GM18858 (cell line): ENCODE measurements at regions not wholly inside any gene's neighbourhood (a gene's known extent, or its start where the extent isn't known, plus 50 kb on each side); places are given as distances from the start of the nearest gene placed in this dataset.

Source experiments
- ATAC-seq: cut with Tn5 transposase; IDR thresholded peaks from one replicate; pipeline ENCODE4 v1.9.1; 2021; ENCODE audit not compliant: unreplicated experiment

DNA sequence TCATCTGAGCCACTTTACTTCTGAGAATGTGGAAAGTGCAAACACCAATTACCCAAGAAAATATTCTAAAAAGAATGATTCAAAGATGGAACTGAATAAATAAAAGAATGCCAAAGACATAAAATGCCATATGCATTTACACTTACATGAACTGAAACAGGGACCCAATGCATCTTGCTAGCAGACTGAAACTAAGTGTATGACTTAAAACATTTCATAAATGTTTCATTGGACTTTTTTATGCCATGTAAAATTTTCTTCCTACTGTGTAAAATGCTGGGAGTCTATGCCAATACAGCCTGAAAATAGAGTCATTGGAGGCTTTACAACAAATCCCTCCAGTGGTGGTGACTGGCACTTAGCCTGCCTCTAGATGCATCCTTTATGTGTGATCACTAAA is 735.1 kb upstream of the CCDC54 start:
- ATAC-seq = no peak

DNA sequence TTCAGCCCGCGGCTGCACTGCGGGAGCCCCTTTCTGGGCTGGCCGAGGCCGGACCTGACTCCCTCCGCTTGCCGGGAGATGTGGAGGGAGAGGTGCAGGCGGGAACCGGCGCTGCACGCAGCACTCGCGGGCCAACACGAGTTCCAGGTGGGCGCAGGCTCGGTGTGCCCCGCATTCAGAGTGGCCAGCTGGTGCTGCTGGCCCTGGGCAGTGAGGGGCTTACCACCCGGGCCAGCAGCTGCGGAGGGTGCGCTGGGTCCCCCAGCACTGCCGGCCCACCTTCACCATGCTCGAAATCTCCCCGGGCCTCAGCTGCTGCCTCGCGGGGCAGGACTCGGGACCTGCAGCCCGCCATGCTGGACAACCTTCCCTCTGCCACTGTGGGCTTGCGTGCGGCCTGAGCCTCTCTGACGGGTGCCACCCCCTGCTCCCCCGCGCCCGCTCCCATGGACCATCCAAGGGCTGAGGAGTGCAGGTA is 733.5 kb upstream of the CCDC54 start:
- ATAC-seq = no peak

DNA sequence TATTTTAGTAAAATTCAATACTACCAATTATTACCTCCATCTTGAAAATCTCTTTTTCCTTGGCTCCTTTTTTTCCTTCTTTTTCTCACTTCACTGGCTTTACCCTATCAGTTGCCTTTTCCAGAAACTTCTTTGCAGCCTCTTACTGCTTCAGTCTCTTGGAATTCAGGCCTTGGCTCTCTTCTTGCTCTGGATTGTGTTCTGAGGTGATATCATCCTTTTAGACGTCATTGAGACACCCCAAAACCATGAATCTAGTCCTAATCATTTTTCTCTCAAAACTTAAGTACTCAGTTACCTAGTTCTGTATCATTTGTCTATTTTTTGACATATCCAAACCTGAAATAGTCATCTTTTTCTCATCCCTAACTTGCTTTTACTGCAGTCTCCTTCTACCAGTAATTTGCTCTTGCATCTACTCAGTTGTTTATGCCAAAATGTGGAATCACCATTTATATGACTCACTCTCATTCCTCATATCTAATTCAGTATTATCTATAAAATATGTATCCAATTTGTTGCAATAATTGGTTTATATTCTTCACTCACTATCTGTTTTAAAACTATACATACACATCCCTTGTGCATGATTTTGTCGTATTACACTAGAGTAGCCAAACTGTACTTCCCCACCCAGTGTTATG is 703.2 kb upstream of the CCDC54 start:
- no peak for ATAC-seq

DNA sequence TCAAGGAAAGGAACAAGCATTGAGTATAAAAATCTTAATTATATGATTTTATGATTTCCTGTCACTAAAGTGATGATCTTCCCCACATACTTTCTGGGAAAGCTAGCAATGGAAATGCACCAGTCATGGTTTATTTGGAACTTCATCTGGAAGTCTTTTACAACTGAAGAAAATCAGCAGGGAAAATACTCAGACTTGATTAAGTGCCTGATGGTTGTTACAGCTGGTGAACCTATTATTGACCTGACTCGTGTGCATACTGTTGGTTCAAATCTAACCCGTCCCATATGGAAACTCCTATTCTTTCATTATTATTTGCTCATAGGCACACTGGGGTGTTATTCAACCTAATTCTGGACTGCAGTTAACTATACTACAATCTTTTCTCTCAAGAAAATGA is 701.8 kb upstream of the CCDC54 start:
- no peak for ATAC-seq

DNA sequence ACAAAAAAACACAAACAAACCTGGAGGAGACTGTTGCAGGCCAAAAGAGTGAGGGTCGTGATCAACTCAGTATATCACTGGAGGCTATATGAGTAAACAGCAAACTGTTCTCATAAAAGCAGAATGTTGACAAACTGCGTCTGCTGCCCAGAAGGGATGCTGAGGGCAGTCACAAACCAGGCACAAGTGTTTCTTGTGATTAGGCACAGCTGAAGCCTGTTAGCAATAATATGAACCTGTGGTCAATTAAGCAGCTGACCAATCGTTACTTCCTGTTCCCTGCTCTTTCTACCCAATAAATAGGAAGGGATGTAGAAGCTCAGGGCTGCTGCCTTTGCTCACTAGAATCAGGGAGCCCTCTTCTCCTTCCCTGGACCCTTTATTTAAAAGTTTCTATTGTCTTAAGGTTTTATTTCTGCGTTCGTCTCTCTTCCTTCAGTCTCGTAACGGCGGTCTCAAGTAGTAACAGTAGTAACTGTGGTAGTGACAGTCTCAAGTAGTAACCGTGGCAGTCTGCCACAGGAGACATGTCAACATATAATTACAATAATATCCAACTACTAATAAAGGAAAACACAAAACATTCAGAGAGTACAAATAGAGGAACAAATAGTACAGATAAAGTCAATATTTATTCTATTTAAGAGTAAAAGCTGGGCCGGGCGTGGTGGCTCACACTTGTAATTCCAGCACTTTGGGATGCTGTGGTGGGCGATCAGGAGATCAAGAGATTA is 698.4 kb upstream of the CCDC54 start:
- ATAC-seq = no peak

DNA sequence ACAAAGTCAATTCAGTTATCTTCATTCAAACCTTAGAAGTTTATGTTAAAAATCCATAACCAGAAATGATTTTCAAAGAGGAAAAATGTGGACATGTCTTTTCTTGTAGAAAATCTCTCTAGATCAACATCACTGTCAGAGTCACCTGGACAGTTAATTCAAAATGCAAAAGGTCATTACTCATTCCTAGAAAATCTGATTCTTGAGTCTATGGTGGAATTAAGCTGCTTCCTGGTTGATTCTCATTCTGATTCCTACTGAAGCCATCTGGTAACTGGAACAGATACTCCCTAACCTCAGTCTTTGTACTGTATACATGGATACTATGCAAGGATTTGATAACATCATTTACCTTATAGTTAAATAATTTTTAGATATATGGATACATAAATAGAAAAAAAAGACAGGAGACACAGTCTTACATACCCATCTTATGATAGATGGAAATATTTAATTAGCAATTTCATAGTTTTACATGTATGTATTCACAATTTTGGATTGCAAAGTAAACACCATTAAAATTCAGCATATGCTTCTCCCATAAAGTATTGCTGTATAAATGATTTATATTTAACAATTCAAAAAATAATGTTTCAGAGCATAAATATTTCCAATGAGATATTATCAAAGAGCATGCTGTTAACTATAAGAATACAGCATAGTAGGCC is 693.2 kb upstream of the CCDC54 start:
- ATAC-seq = no peak

DNA sequence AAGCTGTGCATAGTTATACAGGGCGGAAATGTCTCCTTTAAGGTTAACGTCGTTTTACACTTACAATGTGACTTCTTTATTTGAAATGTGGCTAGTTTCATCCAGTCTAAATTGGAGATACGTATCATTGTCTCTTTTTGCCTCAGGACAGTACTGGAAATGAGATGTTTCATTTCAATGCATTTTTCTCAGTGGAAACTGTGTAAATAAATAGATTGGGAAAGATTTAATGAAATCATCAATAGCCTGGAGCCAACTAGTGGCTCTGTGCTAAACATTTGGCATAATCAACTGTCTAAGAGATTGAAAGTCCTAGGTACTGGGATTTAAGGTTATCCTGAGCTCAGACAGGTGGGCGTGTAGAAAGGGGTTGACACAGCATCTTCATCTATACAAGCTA is 691.5 kb upstream of the CCDC54 start:
- ATAC-seq = no peak

DNA sequence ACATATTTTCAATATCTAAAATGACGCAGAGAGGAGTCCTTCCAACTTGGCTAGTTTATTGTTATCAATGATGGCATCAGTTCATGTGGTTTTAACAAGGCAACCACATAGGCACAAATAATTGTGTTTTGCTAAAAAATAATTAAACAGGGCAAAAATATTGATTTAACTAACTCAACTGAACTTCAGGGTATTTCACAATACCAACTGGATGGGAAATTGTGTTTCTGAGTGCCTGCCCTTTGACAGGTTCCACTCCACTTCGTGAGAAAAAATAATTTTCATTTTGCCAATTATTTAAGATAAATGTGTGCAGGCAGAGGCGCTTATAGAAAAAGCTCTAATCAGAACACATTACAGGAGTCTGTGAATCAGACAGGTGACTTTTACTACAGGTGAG is 689.3 kb upstream of the CCDC54 start:
- ATAC-seq = no peak

DNA sequence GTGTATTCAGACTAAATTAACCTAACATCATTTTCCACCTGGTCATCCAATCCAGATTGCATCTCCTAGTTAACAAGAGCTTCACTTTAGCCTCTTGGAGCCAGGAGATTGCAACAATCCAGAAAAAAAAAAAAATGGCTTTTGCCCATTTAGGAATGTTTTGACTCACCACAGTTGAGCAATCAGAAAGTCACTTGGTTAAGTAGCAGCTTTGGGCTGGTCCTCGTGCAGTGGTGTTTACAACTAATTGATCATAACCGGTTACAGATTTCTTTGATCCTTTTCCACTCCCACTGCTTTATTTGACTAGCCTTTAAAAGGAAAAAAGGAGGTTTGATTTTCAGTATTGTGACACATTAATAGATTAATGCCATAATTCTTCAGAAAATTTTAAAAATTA is 688.8 kb upstream of the CCDC54 start:
- no peak for ATAC-seq

DNA sequence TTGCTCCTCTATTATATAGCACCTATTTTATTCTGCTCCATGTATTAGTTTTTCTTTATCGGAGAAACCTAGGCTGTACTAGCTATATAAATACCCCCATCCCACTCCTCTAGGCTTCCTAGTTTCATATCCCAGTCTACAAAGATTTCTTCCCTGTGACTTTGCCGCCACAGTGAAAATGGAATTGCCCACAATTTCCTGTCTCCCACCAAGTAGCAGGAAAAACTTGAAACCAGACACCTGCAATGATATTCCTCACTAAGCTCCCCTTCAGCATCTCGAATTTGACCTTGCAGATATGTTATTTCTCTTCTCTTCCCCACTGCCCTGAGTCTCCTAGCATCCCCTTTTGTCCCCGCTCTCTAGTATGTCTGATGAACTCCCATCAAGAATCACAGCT is 685.8 kb upstream of the CCDC54 start:
- ATAC-seq = no peak

DNA sequence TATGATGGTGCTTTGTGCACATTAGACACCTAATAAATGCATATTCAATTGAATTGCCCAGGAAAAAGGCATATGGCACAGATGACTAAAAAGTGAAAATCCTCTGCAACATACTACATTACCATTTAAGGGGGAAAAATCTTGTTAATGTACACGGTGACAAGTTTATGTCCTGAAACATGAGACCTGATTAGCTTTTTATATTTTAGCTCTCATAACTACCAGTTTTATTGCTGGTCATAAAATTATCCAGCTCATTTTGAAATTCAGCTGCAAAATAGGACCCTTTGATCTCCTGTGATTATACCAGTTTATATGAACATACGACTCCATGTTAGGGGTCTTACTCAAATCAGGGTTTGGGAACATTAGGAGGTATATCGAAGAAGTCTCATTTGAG is 684.6 kb upstream of the CCDC54 start:
- no peak for ATAC-seq

DNA sequence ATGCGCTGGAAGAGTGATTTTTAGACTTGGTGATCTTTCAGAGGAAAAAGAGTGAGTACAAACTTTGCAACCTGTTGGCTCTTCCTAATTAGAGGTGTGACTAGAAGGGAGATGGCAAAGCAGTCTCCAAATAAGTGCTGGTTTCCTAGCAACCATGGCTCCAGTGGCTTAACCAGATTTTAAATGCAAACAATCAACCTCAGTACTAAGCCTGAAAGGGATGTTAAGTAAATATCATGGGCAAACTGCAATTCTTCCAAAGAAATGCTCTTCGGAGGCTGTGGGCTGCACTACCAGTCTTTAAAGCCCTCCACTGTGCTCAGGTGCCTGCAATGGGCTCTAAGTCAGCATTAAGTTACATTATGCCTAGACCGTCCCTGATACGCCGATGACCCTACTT is 678.1 kb upstream of the CCDC54 start:
- no peak for ATAC-seq

DNA sequence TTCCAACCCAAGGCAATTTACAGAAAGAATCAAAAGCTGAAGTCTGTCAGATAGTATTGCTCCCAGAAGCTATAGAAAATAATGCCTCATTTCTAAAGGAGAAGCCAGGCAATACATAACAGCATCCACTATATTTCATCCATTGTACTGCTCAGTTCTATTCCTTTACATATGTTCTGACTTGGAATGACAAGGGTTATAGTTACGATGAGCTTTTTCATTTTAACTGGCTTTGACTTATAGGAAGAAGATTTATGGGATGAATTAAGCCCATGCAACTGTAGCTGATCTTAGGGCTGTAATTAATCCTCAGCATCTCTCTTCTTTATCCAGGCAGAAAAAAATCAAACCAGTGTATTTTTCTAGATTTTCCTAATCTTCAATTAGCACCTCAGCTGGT is 676.3 kb upstream of the CCDC54 start:
- ATAC-seq = no peak

DNA sequence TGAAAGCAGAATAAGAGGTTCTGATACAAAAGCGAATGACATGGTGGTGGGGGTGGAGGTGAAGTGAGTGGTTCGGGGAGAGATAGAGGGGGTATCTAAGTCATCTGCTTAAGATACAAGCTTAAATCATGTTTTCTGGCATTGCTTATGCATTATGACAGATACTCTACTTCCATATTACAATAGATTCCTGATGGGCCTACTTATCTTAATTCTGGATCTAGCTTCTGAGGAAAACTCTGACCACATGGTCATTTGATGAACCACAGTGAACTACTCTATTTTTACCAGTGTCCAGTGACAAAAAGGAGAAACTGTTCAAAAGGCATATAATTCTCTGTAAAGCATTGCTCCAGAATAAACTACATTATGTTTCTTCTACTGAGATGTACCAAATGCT is 673.7 kb upstream of the CCDC54 start:
- ATAC-seq = no peak

DNA sequence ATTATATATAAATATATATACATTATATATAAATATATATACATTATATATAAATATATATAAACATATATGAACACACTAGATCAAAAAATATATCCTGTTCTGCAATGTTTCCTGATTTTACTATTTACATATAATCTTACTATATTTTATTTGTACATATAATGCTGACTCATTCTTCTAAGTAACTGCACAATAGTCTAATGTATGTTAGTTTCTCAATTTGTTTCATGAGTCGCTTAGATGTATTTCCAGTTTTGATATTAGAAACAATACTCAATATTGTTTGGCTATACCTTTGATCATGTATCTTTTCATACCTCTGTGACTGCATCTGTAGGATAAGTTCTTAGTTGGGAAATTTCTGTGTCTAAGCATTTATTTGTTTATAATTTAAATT is 669.9 kb upstream of the CCDC54 start:
- no peak for ATAC-seq

DNA sequence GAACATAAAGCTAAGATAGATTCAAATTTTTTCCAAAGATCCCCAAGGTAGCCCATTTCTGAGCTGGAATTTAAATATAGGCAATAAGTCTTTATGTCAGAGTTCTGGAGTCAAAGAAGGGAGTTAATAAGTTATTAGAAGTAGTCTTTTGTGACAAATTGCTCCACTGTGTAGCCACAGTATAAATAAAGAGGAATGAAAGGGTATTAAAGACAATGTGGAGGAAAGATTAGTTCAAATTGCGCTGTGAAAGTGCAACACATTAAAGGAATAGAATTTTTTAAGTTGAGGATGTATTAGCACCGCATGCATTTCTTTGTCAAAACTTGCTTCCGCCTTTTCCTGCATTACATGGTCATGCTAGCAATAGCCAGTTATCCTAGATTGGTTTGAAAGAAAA is 666.6 kb upstream of the CCDC54 start:
- ATAC-seq = no peak

DNA sequence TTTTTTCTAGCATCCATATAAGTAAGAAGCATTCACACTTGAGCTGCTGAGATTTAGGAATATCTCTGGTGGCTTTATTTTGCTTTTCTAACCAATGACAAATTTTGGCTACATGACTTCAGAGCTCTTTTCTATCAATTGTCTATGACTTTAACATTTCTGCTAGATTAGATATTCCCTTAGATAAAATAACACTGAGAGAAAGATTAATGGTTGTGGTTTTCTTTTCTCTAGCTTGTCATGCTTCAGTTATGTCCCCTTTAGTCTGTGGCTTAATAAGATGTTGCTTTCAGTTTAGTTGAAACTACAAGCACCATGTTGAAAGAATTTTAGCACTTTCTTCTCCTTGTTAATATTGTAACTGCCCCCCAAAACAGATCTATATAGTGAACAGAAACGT is 665.6 kb upstream of the CCDC54 start:
- ATAC-seq = no peak

DNA sequence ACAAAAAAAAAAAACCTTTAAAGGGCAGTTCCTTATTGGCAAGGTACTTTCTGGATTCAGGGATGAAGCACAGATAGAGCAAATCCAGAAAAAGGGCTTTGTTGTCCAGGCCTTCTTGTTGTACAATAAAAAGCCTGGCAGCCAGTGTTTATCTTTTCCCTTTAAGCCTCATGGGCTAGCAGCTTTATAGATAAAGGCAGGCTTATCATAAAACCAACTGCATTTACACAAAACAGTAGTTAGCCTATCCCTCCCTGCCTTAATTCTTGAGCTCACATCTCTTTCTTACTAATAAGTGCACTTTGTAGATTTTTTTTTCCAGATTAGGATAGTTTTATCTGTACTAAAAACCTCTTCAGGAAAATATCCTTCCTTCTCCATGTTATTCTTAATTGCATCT is 662.8 kb upstream of the CCDC54 start:
- ATAC-seq = no peak

DNA sequence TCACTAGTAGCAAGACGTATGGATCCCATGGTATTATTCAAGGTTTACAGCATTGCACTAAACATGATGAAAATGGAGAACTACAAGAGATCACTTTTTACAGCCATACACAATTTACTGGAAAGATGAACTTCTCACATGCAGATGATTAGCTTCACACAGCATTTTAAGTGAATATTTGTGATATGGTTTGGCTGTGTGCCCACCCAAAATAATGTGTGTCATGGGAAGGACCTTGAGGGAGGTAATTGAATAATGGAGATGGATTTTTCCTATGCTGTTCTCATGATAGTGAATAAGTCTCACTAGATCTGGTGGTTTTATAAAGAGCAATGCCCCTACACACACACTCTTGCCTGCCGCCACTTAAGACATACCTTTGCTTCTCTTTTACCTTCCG is 662.0 kb upstream of the CCDC54 start:
- ATAC-seq = no peak

DNA sequence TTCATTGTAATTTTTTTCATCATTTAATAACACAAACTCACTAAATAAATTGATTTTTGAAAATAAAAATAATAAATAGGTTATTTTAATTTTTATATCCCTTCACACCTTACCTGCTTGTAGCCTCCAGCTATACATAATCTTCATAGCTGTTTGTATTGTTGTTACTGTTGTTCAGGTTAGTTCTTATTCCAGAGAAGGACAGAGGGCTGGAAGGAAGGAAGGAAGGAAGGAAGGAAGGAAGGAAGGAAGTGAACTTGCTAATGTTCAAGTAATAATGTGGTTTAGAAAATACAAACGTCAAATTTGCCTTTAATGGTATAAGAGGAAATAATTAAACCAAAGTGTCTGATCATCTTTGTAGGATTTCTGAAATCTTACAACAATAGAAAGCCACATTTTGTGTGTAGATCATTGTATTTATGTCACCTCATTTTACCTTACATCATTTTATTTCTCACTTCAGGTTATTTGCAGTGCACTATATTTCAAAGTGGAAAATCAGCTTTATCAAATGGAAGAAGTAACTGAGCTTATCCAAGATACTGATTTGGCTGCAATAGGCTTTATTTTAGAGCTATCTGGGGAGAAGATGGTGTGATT is 660.0 kb upstream of the CCDC54 start:
- no peak for ATAC-seq

DNA sequence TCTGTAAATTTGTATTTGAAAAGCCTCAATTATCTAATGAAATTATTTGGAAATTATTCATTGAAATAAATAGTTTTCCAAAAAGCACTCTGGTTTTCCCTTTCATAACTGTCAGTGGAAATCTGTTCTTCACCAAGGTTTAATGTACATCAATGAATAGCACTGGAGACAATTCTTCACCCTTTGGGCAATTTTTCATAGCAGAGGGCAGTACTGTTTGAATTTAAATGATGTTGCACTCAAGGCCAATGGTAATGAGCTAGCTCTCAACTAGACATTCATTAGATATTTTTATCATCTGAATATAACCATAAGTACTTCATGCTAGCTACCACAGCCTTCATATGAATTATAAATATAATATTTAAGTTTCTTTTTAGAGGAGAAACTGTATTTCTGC is 658.2 kb upstream of the CCDC54 start:
- no peak for ATAC-seq

DNA sequence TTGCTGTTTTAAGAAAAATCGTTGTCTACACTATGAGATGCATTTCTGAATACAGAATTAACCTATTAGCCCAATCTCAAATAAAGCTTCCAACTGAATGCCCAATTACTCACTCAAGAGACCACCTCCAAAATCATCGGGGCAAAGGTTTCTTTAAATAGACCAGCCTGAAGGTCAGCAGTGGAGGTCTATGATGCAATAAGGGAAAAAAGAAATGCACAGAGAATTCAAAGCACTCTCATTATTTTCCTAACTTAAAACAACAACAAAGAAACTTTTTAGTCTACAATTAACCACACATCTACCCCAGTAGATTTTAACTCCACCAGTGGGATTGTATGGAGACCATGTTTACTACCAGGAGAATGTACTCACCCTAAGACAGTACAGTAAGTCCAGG is 657.7 kb upstream of the CCDC54 start:
- ATAC-seq = no peak
